ENCODE measurements at regions not wholly inside any gene's neighbourhood (a gene's known extent, or its start where the extent isn't known, plus 50 kb on each side); places are given as distances from the start of the nearest gene placed in this dataset.

- TF ChIP-seq CTCF (conservative IDR thresholded peaks at IDR 0.05; ENCODE audit: low read depth, low read length) (no peak), EZH2 (IDR thresholded peaks at IDR 0.05; ENCODE audit: borderline replicate concordance, low read depth, low read length, poor library complexity, severe bottlenecking) (no peak)
Measured at GRCh38 chr2:65605743-65606058, 173.3 kb upstream of the SPRED2 start.
